ENCODE measurements at regions not wholly inside any gene's neighbourhood (a gene's known extent, or its start where the extent isn't known, plus 50 kb on each side); places are given as distances from the start of the nearest gene placed in this dataset.

GRCh38 chr6:55953335-55953734 lies 77.9 kb upstream of the BMP5 start:
- no peaks in the 10 kb centered on the region for H3K79me2 ChIP-seq (ENCODE audit: control insufficient read depth, insufficient read depth, low read length)
- no peaks in the 10 kb centered on the region for H3K27me3 ChIP-seq (ENCODE audit: control insufficient read depth, extremely low read depth, insufficient read depth, low read length)
- H3K36me3 ChIP-seq (ENCODE audit: control insufficient read depth in 2 of 2, extremely low read depth in 1 of 2, insufficient read depth in 2 of 2, low read length in 2 of 2): no peaks in the 10 kb centered on the region
- no peaks in the 10 kb centered on the region for H3K9me3 ChIP-seq (ENCODE audit: control insufficient read depth, low read depth, low read length)
- no peak overlapping the region for H3K9ac ChIP-seq (ENCODE audit: control insufficient read depth, extremely low read depth, insufficient read depth, low read length)
- H3K27ac ChIP-seq (ENCODE audit: control insufficient read depth, insufficient read depth, low read length): no peak overlapping the region
- DNase-seq (ENCODE audit: low read depth, low spot score) (no peak), FAIRE-seq (peak; percentile 66)
- no peak overlapping the region for H3K4me3 ChIP-seq (ENCODE audit: control insufficient read depth in 2 of 3, extremely low read depth in 1 of 3, insufficient read depth in 2 of 3, low read depth in 1 of 3, low read length in 3 of 3)
- no peaks in the 10 kb centered on the region for H3K4me1 ChIP-seq (ENCODE audit: control insufficient read depth, extremely low read depth, insufficient read depth, low read length)
- no peak overlapping the region for H2AFZ ChIP-seq (ENCODE audit: control insufficient read depth, low read length)
- no peaks in the 10 kb centered on the region for H3K9me1 ChIP-seq (ENCODE audit: control insufficient read depth, extremely low read depth, insufficient read depth, low read length)
- TF ChIP-seq CTCF (optimal IDR thresholded peaks at IDR 0.05 in 1 of 3, IDR thresholded peaks at IDR 0.05 in 1 of 3, conservative IDR thresholded peaks at IDR 0.05 in 1 of 3; ENCODE audit: extremely low read depth in 1 of 3, insufficient read depth in 2 of 3, low read length in 3 of 3) (peak in 2 of 3 experiments; percentile 23 to 35), EZH2 (IDR thresholded peaks at IDR 0.05; ENCODE audit: low read length) (no peak)
- peak overlapping the region; percentile 22 for H3K4me2 ChIP-seq (ENCODE audit: control insufficient read depth, extremely low read depth, insufficient read depth, low read depth, low read length)
- dilution Hi-C loops (cut with MboI; ENCODE audit: extremely low pct_ligation_motif_present, low sequenced_read_pairs): loop anchor here (25.0 kb wide), 1 partner anchor 666 kb away; no protein-coding TSS in a partner anchor
- H4K20me1 ChIP-seq (ENCODE audit: control insufficient read depth, extremely low read depth, insufficient read depth, low read length): no peaks in the 10 kb centered on the region

GRCh38 chr6:55950071-55950814 lies 74.9 kb upstream of the BMP5 start:
- TF ChIP-seq CTCF (optimal IDR thresholded peaks at IDR 0.05 in 1 of 3, IDR thresholded peaks at IDR 0.05 in 1 of 3, conservative IDR thresholded peaks at IDR 0.05 in 1 of 3; ENCODE audit: extremely low read depth in 1 of 3, insufficient read depth in 2 of 3, low read length in 3 of 3): no peak
- no peak for TF ChIP-seq EZH2 (IDR thresholded peaks at IDR 0.05; ENCODE audit: low read length)
- Histone ChIP-seq H3K9me3 (ENCODE audit: control insufficient read depth, low read depth, low read length) (no peaks in the 10 kb centered on the region), H3K4me2 (ENCODE audit: control insufficient read depth, extremely low read depth, insufficient read depth, low read depth, low read length) (no peak overlapping the region), H4K20me1 (ENCODE audit: control insufficient read depth, extremely low read depth, insufficient read depth, low read length) (no peaks in the 10 kb centered on the region), H3K9ac (ENCODE audit: control insufficient read depth, extremely low read depth, insufficient read depth, low read length) (no peak overlapping the region), H3K79me2 (ENCODE audit: control insufficient read depth, insufficient read depth, low read length) (no peaks in the 10 kb centered on the region), H3K4me3 (ENCODE audit: control insufficient read depth in 2 of 3, extremely low read depth in 1 of 3, insufficient read depth in 2 of 3, low read depth in 1 of 3, low read length in 3 of 3) (no peak overlapping the region), H3K9me1 (ENCODE audit: control insufficient read depth, extremely low read depth, insufficient read depth, low read length) (no peaks in the 10 kb centered on the region), H3K36me3 (ENCODE audit: control insufficient read depth in 2 of 2, extremely low read depth in 1 of 2, insufficient read depth in 2 of 2, low read length in 2 of 2) (no peaks in the 10 kb centered on the region), H3K27ac (ENCODE audit: control insufficient read depth, insufficient read depth, low read length) (no peak overlapping the region), H3K4me1 (ENCODE audit: control insufficient read depth, extremely low read depth, insufficient read depth, low read length) (no peaks in the 10 kb centered on the region), H3K27me3 (ENCODE audit: control insufficient read depth, extremely low read depth, insufficient read depth, low read length) (no peaks in the 10 kb centered on the region), H2AFZ (ENCODE audit: control insufficient read depth, low read length) (no peak overlapping the region)
- FAIRE-seq: no peak
- no peak for DNase-seq (ENCODE audit: low read depth, low spot score)
- dilution Hi-C loops (cut with MboI; ENCODE audit: extremely low pct_ligation_motif_present, low sequenced_read_pairs): loop anchor here (25.0 kb wide), 1 partner anchor 663 kb away; no protein-coding TSS in a partner anchor

All from keratinocyte (primary cell).